A549 (cell line): ENCODE measurements at regions not wholly inside any gene's neighbourhood (a gene's known extent, or its start where the extent isn't known, plus 50 kb on each side); places are given as distances from the start of the nearest gene placed in this dataset.

ENCODE experiments used
- CEBPB ChIP-seq, 2 experiments: fragments of >200 bp in 1 of 2; sonication (Bioruptor Twin) in 1 of 2; formaldehyde crosslinking in 1 of 2; IDR thresholded peaks; 2 replicates each; pipeline ENCODE4 v1.6.1; 2012 to 2016
- CHD2 ChIP-seq: fragments of 150-350 bp; IDR thresholded peaks from 2 replicates; pipeline ENCODE4 v1.6.1; 2014; ENCODE audit warnings: low read length; ENCODE audit not compliant: partially characterized antibody
- CTCF ChIP-seq: fragments of >200 bp; sonication (Bioruptor Twin); formaldehyde crosslinking; IDR thresholded peaks from 3 replicates; pipeline ENCODE4 v1.5.1; 2016
- EP300 ChIP-seq, 2 experiments: fragments of >200 bp; sonication (Bioruptor Twin); formaldehyde crosslinking; IDR thresholded peaks; 2 replicates in 1 of 2; 3 replicates in 1 of 2; pipeline ENCODE4 v1.6.1; 2016 to 2017
- ZFP36 ChIP-seq: fragments of 450-650 bp; IDR thresholded peaks from 2 replicates; pipeline ENCODE4 v1.6.1; 2014; ENCODE audit warnings: borderline replicate concordance; ENCODE audit not compliant: partially characterized antibody
- TF ChIP-seq, protein P1 (sequence below): IDR thresholded peaks from 2 replicates; pipeline ENCODE4 v1.6.1; 2012

- no peak for TF ChIP-seq ZFP36
- TF ChIP-seq, protein P1, sequence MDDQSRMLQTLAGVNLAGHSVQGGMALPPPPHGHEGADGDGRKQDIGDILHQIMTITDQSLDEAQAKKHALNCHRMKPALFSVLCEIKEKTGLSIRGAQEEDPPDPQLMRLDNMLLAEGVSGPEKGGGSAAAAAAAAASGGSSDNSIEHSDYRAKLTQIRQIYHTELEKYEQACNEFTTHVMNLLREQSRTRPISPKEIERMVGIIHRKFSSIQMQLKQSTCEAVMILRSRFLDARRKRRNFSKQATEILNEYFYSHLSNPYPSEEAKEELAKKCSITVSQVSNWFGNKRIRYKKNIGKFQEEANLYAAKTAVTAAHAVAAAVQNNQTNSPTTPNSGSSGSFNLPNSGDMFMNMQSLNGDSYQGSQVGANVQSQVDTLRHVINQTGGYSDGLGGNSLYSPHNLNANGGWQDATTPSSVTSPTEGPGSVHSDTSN: no peak
- no peak for TF ChIP-seq CTCF
- no peak for TF ChIP-seq CHD2
- TF ChIP-seq EP300 (IDR thresholded peaks at IDR 0.05): no peak
- TF ChIP-seq CEBPB (IDR thresholded peaks at IDR 0.05): no peak
These were observed 108.4 kb upstream of the MGAT5 start for GRCh38 chr2:134145519-134145918.
